Activated effector memory CD4-positive, alpha-beta T cell treated with Interleukin-2 at 50 U/mL for 16 hours (primary cell): ENCODE measurements at regions not wholly inside any gene's neighbourhood (a gene's known extent, or its start where the extent isn't known, plus 50 kb on each side); places are given as distances from the start of the nearest gene placed in this dataset.

Source experiments
- DNase-seq: peaks from one replicate; pipeline ENCODE4 v3.0.0-alpha.2; 2020

- DNase-seq = no peak
These were observed 132.1 kb upstream of the ZMIZ1 start for GRCh38 chr10:78936412-78937342.

GRCh38 chr10:78937393-78937792 lies 131.4 kb upstream of the ZMIZ1 start:
- no peak for DNase-seq

GRCh38 chr10:78937800-78938694 lies 130.7 kb upstream of the ZMIZ1 start:
- DNase-seq = no peak

DNA sequence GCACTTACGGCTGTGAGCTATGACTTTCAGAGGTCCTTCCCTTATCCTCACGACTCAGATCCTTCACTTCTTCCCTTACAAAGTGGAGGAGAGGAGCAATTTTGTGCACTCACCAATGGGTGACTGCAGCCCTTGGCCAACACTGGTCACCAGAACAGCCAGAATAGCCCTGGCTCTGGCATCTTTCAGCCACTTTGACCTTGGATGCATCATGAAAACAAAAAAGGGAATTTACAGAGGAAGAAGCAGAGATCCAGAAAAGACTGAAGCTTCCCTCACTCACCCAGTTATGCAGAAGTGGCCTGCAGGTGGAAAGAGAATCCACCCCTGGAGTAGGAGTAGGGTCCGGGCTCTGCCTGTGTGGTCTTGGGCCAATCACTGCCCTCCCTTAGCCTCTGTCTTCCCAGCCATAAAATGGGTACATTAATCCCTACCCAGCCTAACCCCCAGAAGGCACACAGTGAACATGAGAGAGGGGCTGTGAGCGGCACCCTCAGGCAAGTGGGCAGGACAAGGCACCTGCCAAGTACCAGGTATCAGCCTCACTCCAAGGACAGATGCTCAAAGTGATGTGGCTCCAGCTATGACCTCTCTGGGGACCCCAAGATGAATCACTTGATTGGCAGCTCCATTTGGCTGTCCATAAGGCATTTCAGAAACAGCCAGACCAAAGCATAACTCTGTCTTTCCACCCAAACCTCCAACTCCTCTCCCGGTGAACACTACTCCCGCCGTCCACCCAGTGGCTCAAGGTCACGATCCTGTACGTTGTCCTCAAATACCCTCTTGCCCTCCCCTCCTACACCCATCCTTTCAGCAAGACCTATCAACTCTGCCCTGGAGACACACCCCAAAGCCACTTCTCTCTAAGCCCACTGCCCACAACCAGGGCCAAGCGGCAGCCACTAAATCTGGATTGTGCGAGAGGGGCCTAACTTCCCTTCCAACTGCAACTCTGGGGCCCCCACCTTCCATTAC lies 129.8 kb upstream of the ZMIZ1 start:
- no peak for DNase-seq

GRCh38 chr10:78942091-78942501 lies 126.7 kb upstream of the ZMIZ1 start:
- no peak for DNase-seq

DNA sequence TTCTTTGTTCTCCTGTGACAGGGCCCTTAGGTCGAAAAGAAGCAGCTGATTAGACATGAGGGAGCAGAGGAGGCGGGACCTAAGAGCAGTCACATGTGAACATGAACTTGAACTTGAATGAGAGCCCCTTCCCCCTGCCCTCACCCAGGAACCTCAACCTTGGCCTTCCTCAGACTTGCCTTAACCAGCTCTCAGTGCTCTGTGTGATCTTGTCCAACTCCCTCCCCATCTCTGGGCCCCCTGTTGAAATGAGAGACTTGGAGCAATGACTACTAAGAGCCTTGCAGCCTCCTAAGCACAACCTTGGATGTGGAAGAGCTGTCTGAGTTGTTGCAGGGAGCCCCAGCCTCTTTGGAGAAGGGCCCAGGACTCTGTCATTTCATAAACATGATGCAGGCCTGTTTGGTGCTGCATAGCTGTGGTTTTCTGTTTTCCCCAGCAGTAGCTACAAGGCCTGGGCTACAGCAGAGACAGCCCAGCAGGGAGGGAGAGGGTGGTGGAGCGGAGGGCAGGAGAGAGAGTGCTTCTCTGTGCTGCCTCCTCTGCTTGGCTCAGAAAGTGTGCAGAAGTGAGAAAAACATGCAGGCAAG lies 123.9 kb upstream of the ZMIZ1 start:
- no peak for DNase-seq

GRCh38 chr10:78945838-78946237 lies 122.9 kb upstream of the ZMIZ1 start:
- no peak for DNase-seq

GRCh38 chr10:78947226-78947625 lies 121.5 kb upstream of the ZMIZ1 start:
- no peak for DNase-seq

- DNase-seq = no peak
These were observed 121.0 kb upstream of the ZMIZ1 start for GRCh38 chr10:78947733-78948132.

DNA sequence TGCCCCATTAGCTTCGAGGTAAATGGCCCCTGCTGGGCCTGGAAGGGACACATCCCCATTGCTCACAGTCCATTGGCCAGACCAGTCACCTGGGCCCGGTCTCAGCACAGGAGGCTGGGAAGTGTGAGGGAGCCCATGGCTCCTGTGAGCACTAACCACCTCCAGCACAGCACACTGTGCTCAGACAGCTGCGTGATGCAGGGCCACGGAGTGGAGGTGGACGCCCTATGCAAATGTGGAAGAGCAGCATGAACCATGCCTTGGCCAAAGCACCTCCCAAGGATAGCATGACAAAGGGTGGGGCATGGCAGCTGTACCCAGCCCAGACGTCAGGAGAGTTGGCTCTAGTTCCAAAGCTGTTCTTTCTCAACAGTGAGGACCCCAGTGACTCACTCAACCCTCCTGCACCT lies 120.1 kb upstream of the ZMIZ1 start:
- DNase-seq = no peak

DNA sequence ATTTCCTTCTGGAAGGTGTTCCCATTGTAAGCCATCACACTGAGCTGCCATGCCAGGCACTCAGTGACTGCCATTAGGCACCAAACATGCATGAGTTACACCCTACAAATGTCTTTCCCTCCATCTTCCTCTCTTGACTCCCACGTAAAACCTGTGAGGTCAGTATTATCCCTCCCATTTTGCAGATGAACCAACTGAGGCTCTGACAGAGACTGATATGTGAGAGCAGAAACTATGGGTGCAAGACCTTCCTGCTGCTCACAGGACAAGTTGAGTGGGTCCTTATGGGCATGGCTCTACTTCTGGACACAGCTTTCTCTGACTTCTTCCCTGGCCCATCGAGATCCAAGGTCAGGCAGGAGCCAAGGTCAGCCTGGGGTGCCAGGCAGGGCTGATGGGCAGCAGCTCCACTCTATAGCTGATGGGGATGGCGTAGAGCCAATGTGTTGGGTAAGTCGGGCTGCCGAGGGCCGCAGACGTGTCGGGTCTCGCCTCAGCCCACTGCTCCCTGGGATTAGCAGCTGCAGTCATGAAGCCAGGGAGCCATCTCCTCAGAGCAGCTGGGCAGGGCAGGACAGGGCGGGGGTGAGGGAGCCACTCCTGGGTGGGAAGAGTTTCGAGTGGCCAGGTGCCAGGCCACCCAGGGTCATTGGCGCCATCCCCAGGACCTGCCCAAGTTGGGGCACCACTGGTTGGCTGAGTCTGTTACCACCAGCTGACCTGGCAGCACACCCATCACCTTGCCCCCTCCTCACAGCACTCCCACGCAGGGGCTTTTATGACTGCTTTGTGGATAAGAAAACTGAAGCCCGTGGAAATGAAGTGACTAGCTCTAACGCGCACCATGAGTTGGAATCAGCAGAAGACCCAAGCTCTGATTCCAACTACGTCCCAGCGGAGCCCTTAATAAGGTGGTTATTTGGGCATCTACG lies 117.8 kb upstream of the ZMIZ1 start:
- no peak for DNase-seq

DNA sequence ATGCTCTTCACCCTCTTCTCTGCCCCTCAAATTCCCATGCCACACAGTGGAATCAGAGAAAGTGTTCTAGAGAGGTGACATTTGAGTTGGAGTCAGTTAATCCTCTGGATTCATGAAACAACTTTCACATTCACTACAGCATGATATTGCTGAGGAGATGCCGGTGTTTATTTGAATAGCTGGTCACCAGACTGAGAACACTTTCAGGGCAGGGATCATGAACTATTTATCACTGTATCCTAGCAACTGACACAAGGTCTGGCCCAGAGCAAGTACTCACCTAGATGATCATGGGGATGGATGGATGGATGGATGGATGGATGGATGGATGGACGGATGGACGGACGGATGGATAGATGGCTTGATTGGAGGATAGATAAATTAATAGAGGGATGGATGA lies 116.7 kb upstream of the ZMIZ1 start:
- no peak for DNase-seq

- DNase-seq = no peak
These were observed 116.1 kb upstream of the ZMIZ1 start for GRCh38 chr10:78952686-78953085.

DNA sequence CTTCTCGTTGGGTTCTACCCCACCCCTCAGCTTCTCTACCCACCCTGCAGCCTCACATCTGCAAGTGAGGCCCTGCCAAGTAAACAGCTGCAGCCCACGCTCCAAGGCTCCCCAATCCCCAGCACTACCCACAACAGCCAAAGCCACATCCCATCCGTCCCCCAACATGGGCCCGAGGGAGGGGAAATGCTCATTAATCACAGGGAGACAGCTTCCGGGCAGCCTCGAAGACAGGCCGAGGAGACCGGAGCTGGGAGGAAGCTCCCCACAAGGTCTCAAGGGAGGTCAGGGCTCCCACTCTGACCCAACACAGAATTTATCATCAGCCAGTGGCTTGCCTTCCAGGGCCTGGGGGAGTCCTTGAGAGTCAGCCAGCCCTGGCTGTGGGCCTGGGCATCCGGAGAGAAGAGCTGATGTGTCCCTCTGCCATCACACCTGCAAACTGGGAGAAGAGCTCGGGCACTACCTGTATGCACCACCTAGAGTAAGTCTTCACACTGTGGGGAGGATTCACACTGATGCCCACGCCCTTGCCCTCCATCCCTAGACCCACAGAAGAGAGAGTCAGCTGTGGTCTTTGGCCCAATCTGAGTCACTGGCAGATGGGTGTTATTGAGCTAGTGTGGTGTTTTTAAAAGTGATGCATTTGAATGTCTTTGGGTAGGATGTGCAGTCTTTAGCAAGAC lies 115.5 kb upstream of the ZMIZ1 start:
- no peak for DNase-seq

GRCh38 chr10:78953799-78954297 lies 114.9 kb upstream of the ZMIZ1 start:
- no peak for DNase-seq

GRCh38 chr10:78954689-78955088 lies 114.1 kb upstream of the ZMIZ1 start:
- DNase-seq = no peak

DNA sequence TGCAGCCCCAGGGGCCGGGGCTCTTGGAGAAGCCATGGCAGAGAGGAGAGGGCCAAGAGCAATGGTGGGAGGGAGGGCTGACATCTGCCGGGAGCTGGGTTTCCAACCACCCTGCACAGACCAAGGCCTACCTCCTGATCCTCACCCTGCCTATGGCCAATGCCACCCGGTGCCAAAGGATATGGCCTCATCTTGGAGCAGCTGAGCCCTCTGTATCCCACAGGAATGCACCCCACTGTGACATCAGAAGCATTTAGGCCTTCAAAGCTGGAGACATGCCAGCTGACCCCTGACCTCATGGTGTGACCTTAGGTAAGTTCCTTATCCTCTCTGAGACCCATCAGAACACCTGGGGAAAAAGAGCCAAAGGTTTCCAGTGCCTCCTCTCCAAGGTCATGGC lies 113.6 kb upstream of the ZMIZ1 start:
- no peak for DNase-seq

DNA sequence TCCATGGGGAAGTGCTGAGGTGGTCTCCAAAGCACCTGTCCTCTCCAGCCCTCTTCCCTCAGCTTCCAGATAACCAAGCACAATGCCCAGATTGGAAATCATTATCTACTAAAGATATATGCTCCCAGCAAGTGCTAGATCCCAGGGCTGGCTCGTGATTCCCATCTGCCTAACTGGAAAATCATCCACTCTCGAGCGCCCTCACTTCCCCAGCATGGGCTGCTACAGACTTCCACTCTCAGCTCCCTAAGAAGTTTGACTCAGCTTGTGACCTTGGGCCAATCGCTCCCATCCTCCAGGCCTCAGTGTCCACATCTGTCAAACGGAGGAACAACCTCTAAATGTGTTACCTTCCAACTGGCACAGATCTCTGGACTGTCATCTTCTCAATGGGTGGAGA lies 112.4 kb upstream of the ZMIZ1 start:
- no peak for DNase-seq

DNA sequence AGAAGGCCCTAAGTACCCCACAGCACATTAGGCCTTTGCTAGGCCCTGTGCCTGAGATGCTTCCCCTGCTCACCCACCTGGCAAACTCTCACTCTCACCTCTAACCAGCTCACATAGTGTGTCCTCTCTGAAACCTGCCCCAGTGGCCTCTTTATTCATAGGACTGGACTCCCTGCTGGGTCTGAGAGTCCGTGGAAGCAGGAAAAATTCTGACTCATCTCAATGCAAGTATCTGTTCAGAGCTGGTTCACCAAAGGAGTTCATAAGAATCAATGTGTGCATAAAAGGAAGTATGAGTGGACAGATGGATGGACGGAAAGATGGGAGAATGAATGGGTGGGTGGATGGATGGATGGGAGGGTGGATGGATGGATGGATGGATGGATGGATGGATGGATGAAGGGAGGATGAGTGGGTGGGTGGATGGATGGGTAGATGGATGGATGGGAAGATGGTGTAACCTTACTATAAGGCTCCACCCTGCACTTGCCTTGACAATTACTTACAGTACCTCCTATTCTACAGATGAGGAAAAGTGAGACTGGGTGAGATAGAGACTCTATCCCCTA lies 111.2 kb upstream of the ZMIZ1 start:
- no peak for DNase-seq
